ENCODE measurements at regions not wholly inside any gene's neighbourhood (a gene's known extent, or its start where the extent isn't known, plus 50 kb on each side); places are given as distances from the start of the nearest gene placed in this dataset.
"Not testable (repeated sequence)": the region's sequence is repeated elsewhere in the genome, so short reads cannot be mapped to it uniquely, and the experiment has no call there.

GRCh38 chr16:15189478-15189877, 95.4 kb upstream of the RRN3 start:
- not testable (repeated sequence) for TF ChIP-seq CTCF, POLR2A (IDR thresholded peaks at IDR 0.05)
